Activated naive CD4-positive, alpha-beta T cell treated with anti-CD3 and anti-CD28 coated beads, Interleukin-2, amount 10 ng/mL, durations not matched to agents 7 days and 5 days (primary cell): ENCODE measurements at regions not wholly inside any gene's neighbourhood (a gene's known extent, or its start where the extent isn't known, plus 50 kb on each side); places are given as distances from the start of the nearest gene placed in this dataset.

Source experiments
- CTCF ChIA-PET: fragments of 350-600 bp; sonication (Branson Sonifier 250); formaldehyde crosslinking; loops from one replicate; lab custom pipeline; 2021; ENCODE audit warnings: antibody characterized with exemption; lab: Charles Lee
- DNase-seq: peaks from one replicate; pipeline ENCODE4 v3.0.0-alpha.2; 2020
- H3K27ac Mint-ChIP-seq: one replicate; pipeline ENCODE4 v1.8.0; 2021; ENCODE audit warnings: mild to moderate bottlenecking, moderate library complexity, mixed read lengths
- H3K27me3 Mint-ChIP-seq: one replicate; pipeline ENCODE4 v1.8.0; 2021; ENCODE audit warnings: mild to moderate bottlenecking, mixed read lengths
- H3K36me3 Mint-ChIP-seq: one replicate; pipeline ENCODE4 v1.8.0; 2021; ENCODE audit warnings: mixed read lengths
- H3K4me1 Mint-ChIP-seq: one replicate; pipeline ENCODE4 v1.8.0; 2021; ENCODE audit warnings: mixed read lengths
- H3K4me3 Mint-ChIP-seq: one replicate; pipeline ENCODE4 v1.8.0; 2021; ENCODE audit warnings: mild to moderate bottlenecking, moderate library complexity, mixed read lengths
- H3K9me3 Mint-ChIP-seq: one replicate; pipeline ENCODE4 v1.8.0; 2021; ENCODE audit warnings: mixed read lengths

GRCh38 chr2:204172145-204172600 lies 235.6 kb downstream of the ICOS start:
- no peaks in the 10 kb centered on the region for H3K9me3 Mint-ChIP-seq
- no peaks in the 10 kb centered on the region for H3K36me3 Mint-ChIP-seq
- H3K27me3 Mint-ChIP-seq = peaks cover 4% of the 10 kb centered on the region
- H3K4me1 Mint-ChIP-seq = peaks cover 3% of the 10 kb centered on the region
- no peak for DNase-seq
- no peak overlapping the region for H3K4me3 Mint-ChIP-seq
- H3K27ac Mint-ChIP-seq = no peak overlapping the region
- CTCF ChIA-PET = no interaction called here

- no peak for DNase-seq
- Mint-ChIP-seq H3K36me3 (no peaks in the 10 kb centered on the region), H3K27me3 (peaks cover 13% of the 10 kb centered on the region), H3K4me1 (peaks cover 3% of the 10 kb centered on the region), H3K9me3 (no peaks in the 10 kb centered on the region), H3K4me3 (no peak overlapping the region), H3K27ac (no peak overlapping the region)
- CTCF ChIA-PET = no interaction called here
Measured at GRCh38 chr2:204174034-204174433, 237.5 kb downstream of the ICOS start.

GRCh38 chr2:204175552-204176271 lies 239.1 kb downstream of the ICOS start:
- no peaks in the 10 kb centered on the region for H3K9me3 Mint-ChIP-seq
- H3K4me3 Mint-ChIP-seq = no peak overlapping the region
- H3K4me1 Mint-ChIP-seq = peaks cover 3% of the 10 kb centered on the region
- CTCF ChIA-PET = interaction anchor here (0.6 to 6.3 kb wide), 12 partner anchors 16 to 316 kb away, joined by 3 to 55 read pairs (median 3); no protein-coding TSS in a partner anchor
- no peaks in the 10 kb centered on the region for H3K36me3 Mint-ChIP-seq
- no peak overlapping the region for H3K27ac Mint-ChIP-seq
- DNase-seq = no peak
- peaks cover 19% of the 10 kb centered on the region for H3K27me3 Mint-ChIP-seq

- Mint-ChIP-seq H3K27me3 (peaks cover 16% of the 10 kb centered on the region), H3K9me3 (no peaks in the 10 kb centered on the region), H3K27ac (no peak overlapping the region), H3K4me1 (peaks cover 3% of the 10 kb centered on the region), H3K4me3 (no peak overlapping the region), H3K36me3 (no peaks in the 10 kb centered on the region)
- CTCF ChIA-PET = interaction anchor here (0.6 to 6.3 kb wide), 11 partner anchors 16 to 317 kb away, joined by 3 to 55 read pairs (median 3); no protein-coding TSS in a partner anchor
- DNase-seq = no peak
Measured at GRCh38 chr2:204176306-204176705, 239.7 kb downstream of the ICOS start.

GRCh38 chr2:204177251-204177976 lies 240.9 kb downstream of the ICOS start:
- CTCF ChIA-PET = interaction anchor here (0.8 to 6.3 kb wide), 30 partner anchors 9 to 708 kb away, joined by 3 to 55 read pairs (median 4); no protein-coding TSS in a partner anchor
- H3K36me3 Mint-ChIP-seq = no peaks in the 10 kb centered on the region

GRCh38 chr2:204177977-204178522 lies 241.5 kb downstream of the ICOS start:
- H3K4me3 Mint-ChIP-seq = no peak overlapping the region
- H3K36me3 Mint-ChIP-seq = no peaks in the 10 kb centered on the region
- no peak overlapping the region for H3K27ac Mint-ChIP-seq
- H3K9me3 Mint-ChIP-seq = no peaks in the 10 kb centered on the region
- DNase-seq = peak; percentile 79
- CTCF ChIA-PET = interaction anchor here (0.8 to 6.3 kb wide), 28 partner anchors 8 to 708 kb away, joined by 3 to 55 read pairs (median 5); no protein-coding TSS in a partner anchor
- peaks cover 3% of the 10 kb centered on the region for H3K4me1 Mint-ChIP-seq
- H3K27me3 Mint-ChIP-seq = peaks cover 20% of the 10 kb centered on the region

More at GRCh38 chr2:204177251-204177976, 240.9 kb downstream of the ICOS start:
- no peak for DNase-seq
- H3K27me3 Mint-ChIP-seq = peaks cover 20% of the 10 kb centered on the region
- H3K4me3 Mint-ChIP-seq = no peak overlapping the region
- no peaks in the 10 kb centered on the region for H3K9me3 Mint-ChIP-seq
- H3K4me1 Mint-ChIP-seq = peaks cover 3% of the 10 kb centered on the region
- H3K27ac Mint-ChIP-seq = no peak overlapping the region

- no peak for DNase-seq
- Mint-ChIP-seq H3K36me3 (no peaks in the 10 kb centered on the region), H3K9me3 (no peaks in the 10 kb centered on the region), H3K27me3 (peaks cover 23% of the 10 kb centered on the region), H3K4me3 (no peak overlapping the region), H3K4me1 (peaks cover 3% of the 10 kb centered on the region), H3K27ac (no peak overlapping the region)
- CTCF ChIA-PET = interaction anchor here (0.9 to 6.3 kb wide), 5 partner anchors 15 to 162 kb away, joined by 3 to 55 read pairs (median 35); no protein-coding TSS in a partner anchor
Measured at GRCh38 chr2:204180649-204181048, 244.1 kb downstream of the ICOS start.

GRCh38 chr2:204183608-204184007 lies 247.0 kb downstream of the ICOS start:
- peaks cover 8% of the 10 kb centered on the region for H3K4me1 Mint-ChIP-seq
- no peak for DNase-seq
- no peak overlapping the region for H3K27ac Mint-ChIP-seq
- H3K27me3 Mint-ChIP-seq = peaks cover 18% of the 10 kb centered on the region
- no peaks in the 10 kb centered on the region for H3K36me3 Mint-ChIP-seq
- CTCF ChIA-PET = no interaction called here
- no peak overlapping the region for H3K4me3 Mint-ChIP-seq
- H3K9me3 Mint-ChIP-seq = no peaks in the 10 kb centered on the region

GRCh38 chr2:204184226-204184625 lies 247.7 kb downstream of the ICOS start:
- H3K9me3 Mint-ChIP-seq = no peaks in the 10 kb centered on the region
- H3K27me3 Mint-ChIP-seq = peaks cover 15% of the 10 kb centered on the region
- DNase-seq = no peak
- H3K4me1 Mint-ChIP-seq = peaks cover 8% of the 10 kb centered on the region
- H3K36me3 Mint-ChIP-seq = no peaks in the 10 kb centered on the region
- H3K4me3 Mint-ChIP-seq = no peak overlapping the region
- no peak overlapping the region for H3K27ac Mint-ChIP-seq
- CTCF ChIA-PET = no interaction called here

GRCh38 chr2:204187229-204188083 lies 250.9 kb downstream of the ICOS start:
- Mint-ChIP-seq H3K9me3 (no peaks in the 10 kb centered on the region), H3K27ac (no peak overlapping the region), H3K4me1 (peaks cover 8% of the 10 kb centered on the region), H3K4me3 (no peak overlapping the region), H3K27me3 (peaks cover 7% of the 10 kb centered on the region), H3K36me3 (no peaks in the 10 kb centered on the region)
- DNase-seq = no peak
- CTCF ChIA-PET = interaction anchor here (1.7 kb wide), 1 partner anchor 10 kb away, joined by 11 read pairs; no protein-coding TSS in a partner anchor

- Mint-ChIP-seq H3K9me3 (no peaks in the 10 kb centered on the region), H3K4me3 (no peak overlapping the region), H3K27me3 (peaks cover 7% of the 10 kb centered on the region), H3K4me1 (peaks cover 8% of the 10 kb centered on the region), H3K36me3 (no peaks in the 10 kb centered on the region), H3K27ac (no peak overlapping the region)
- no peak for DNase-seq
- CTCF ChIA-PET = interaction anchor here (1.4 kb wide), 1 partner anchor 68 kb away, joined by 3 read pairs; no protein-coding TSS in a partner anchor
Measured at GRCh38 chr2:204191574-204191973, 255.0 kb downstream of the ICOS start.

- H3K27me3 Mint-ChIP-seq = peaks cover 11% of the 10 kb centered on the region
- no peaks in the 10 kb centered on the region for H3K9me3 Mint-ChIP-seq
- DNase-seq = no peak
- CTCF ChIA-PET = interaction anchor here (1.3 kb wide), 1 partner anchor 17 kb away, joined by 3 read pairs; no protein-coding TSS in a partner anchor
- H3K4me3 Mint-ChIP-seq = no peak overlapping the region
- H3K36me3 Mint-ChIP-seq = no peaks in the 10 kb centered on the region
- no peaks in the 10 kb centered on the region for H3K4me1 Mint-ChIP-seq
- H3K27ac Mint-ChIP-seq = no peak overlapping the region
Measured at GRCh38 chr2:204195498-204195897, 258.9 kb downstream of the ICOS start.

GRCh38 chr2:204197336-204198005 lies 260.9 kb downstream of the ICOS start:
- H3K4me1 Mint-ChIP-seq = no peaks in the 10 kb centered on the region
- no peak overlapping the region for H3K27ac Mint-ChIP-seq
- no peak for DNase-seq
- H3K36me3 Mint-ChIP-seq = no peaks in the 10 kb centered on the region
- CTCF ChIA-PET = interaction anchor here (1.0 kb wide), 1 partner anchor 15 kb away, joined by 3 read pairs; no protein-coding TSS in a partner anchor
- peaks cover 8% of the 10 kb centered on the region for H3K27me3 Mint-ChIP-seq
- H3K4me3 Mint-ChIP-seq = no peak overlapping the region
- no peaks in the 10 kb centered on the region for H3K9me3 Mint-ChIP-seq
